Esophagus squamous epithelium (tissue), 5 donors: ENCODE measurements at regions not wholly inside any gene's neighbourhood (a gene's known extent, or its start where the extent isn't known, plus 50 kb on each side); places are given as distances from the start of the nearest gene placed in this dataset.
"Not testable (repeated sequence)": the region's sequence is repeated elsewhere in the genome, so short reads cannot be mapped to it uniquely, and the experiment has no call there.

Source experiments
- DNase-seq: peaks from one replicate; lab custom pipeline; 2025; lab: John Stamatoyannopoulos, UW
- H3K27ac ChIP-seq, 4 donors: fragments of 200-600 bp; sonication (generic); one replicate each; pipeline ENCODE4 v1.5.1; 2016 to 2019; ENCODE audit warnings: mild to moderate bottlenecking in 1 of 4
- H3K27me3 ChIP-seq, 4 donors: fragments of 200-600 bp; sonication (generic); 1 replicate in 3 of 4; 2 replicates in 1 of 4; pipeline versions ENCODE4 v1.5.1 to v1.6.0; 2017 to 2021; ENCODE audit warnings: antibody characterized with exemption in 1 of 4
- H3K36me3 ChIP-seq, 3 donors: fragments of 200-600 bp; sonication (generic); one replicate each; pipeline ENCODE4 v1.5.1; 2016 to 2019
- H3K4me1 ChIP-seq, 3 donors: fragments of 200-600 bp; sonication (generic); one replicate each; pipeline ENCODE4 v1.5.1; 2017 to 2019
- H3K4me3 ChIP-seq, 4 donors: fragments of 200-600 bp; sonication (generic); 1 replicate in 3 of 4; 2 replicates in 1 of 4; pipeline ENCODE4 v1.5.1; 2016 to 2019; ENCODE audit warnings: mild to moderate bottlenecking in 2 of 4, moderate library complexity in 1 of 4
- H3K9me3 ChIP-seq, 3 donors: fragments of 200-600 bp; sonication (generic); one replicate each; pipeline ENCODE4 v1.5.1; 2016 to 2019
- CTCF ChIP-seq, 6 experiments: fragments of 450-650 bp in 4 of 6; fragments of 200-600 bp in 2 of 6; sonication (generic) in 2 of 6; IDR thresholded peaks; one replicate each; pipeline ENCODE4 v1.5.1; 2016 to 2019; ENCODE audit warnings: antibody characterized with exemption in 6 of 6, mild to moderate bottlenecking in 4 of 6, moderate library complexity in 4 of 6
- POLR2A ChIP-seq, 4 donors: fragments of 450-650 bp; IDR thresholded peaks; one replicate each; pipeline ENCODE4 v1.6.1; 2017; ENCODE audit warnings: antibody characterized with exemption in 4 of 4, mild to moderate bottlenecking in 4 of 4, moderate library complexity in 3 of 4
- WGBS, 2 donors: methylation state at CpG; one replicate each; pipeline ENCODE4 v1.1.5; 2018; 5-methylcytosine and 5-hydroxymethylcytosine counted together
- intact Hi-C: fragments of 100-400 bp; cut with DNase I; formaldehyde crosslinking; loops from one replicate; pipeline ENCODE4 v1.15.0; 2022
- donor health status: DM: yes; HTN: yes; CAD: no.

- DNase-seq: no peak
- no peaks in the 10 kb centered on the region for H3K9me3 ChIP-seq
- intact Hi-C loops: no loop called here
- no peaks in the 10 kb centered on the region for H3K36me3 ChIP-seq
- WGBS, 2 donors: 31 to 41% methylated on average over 4 to 5 of the region's 5 CpGs
- no peaks in the 10 kb centered on the region for H3K27me3 ChIP-seq
- no peak overlapping the region for H3K27ac ChIP-seq
- no peak for TF ChIP-seq POLR2A (IDR thresholded peaks at IDR 0.05)
- TF ChIP-seq CTCF (IDR thresholded peaks at IDR 0.05): no peak
- no peak overlapping the region for H3K4me3 ChIP-seq
- H3K4me1 ChIP-seq: no peaks in the 10 kb centered on the region
Observed at GRCh38 chrX:26470941-26471340, 255.0 kb downstream of the MAGEB5 start.

- intact Hi-C loops: no loop called here
- TF ChIP-seq CTCF (IDR thresholded peaks at IDR 0.05): no peak
- no peak for TF ChIP-seq POLR2A (IDR thresholded peaks at IDR 0.05)
Observed at GRCh38 chrX:26466387-26466786, 250.4 kb downstream of the MAGEB5 start.

GRCh38 chrX:26445288-26445687 is 229.3 kb downstream of the MAGEB5 start:
- 73 to 83% methylated on average over 2 of the region's 2 CpGs for WGBS, 2 donors
- H3K9me3 ChIP-seq: no peaks in the 10 kb centered on the region
- DNase-seq: no peak
- TF ChIP-seq CTCF (IDR thresholded peaks at IDR 0.05) (no peak), POLR2A (IDR thresholded peaks at IDR 0.05) (no peak)
- H3K27me3 ChIP-seq: no peaks in the 10 kb centered on the region
- H3K36me3 ChIP-seq: no peaks in the 10 kb centered on the region
- H3K4me3 ChIP-seq: no peak overlapping the region
- no peaks in the 10 kb centered on the region for H3K4me1 ChIP-seq
- H3K27ac ChIP-seq: no peak overlapping the region
- intact Hi-C loops: no loop called here

More at GRCh38 chrX:26466387-26466786, 250.4 kb downstream of the MAGEB5 start:
- Histone ChIP-seq H3K27me3 (no peaks in the 10 kb centered on the region), H3K4me1 (no peaks in the 10 kb centered on the region), H3K36me3 (no peaks in the 10 kb centered on the region), H3K4me3 (no peak overlapping the region), H3K9me3 (no peaks in the 10 kb centered on the region), H3K27ac (no peak overlapping the region)
- DNase-seq: no peak
- WGBS, 2 donors: 74 to 96% methylated on average over 2 to 4 of the region's 4 CpGs

- H3K36me3 ChIP-seq, H3K27ac ChIP-seq, DNase-seq, intact Hi-C loops, H3K4me3 ChIP-seq, H3K9me3 ChIP-seq, H3K4me1 ChIP-seq, H3K27me3 ChIP-seq: not testable (repeated sequence)
- WGBS, 2 donors: 68 to 86% methylated on average over 3 of the region's 3 CpGs
Observed at GRCh38 chrX:26444417-26444816, 228.4 kb downstream of the MAGEB5 start.

GRCh38 chrX:26442340-26442739 is 226.4 kb downstream of the MAGEB5 start:
- TF ChIP-seq POLR2A (IDR thresholded peaks at IDR 0.05) (no peak), CTCF (IDR thresholded peaks at IDR 0.05) (peak in 1 of 6 experiments; percentile 7)
- no peaks in the 10 kb centered on the region for H3K4me1 ChIP-seq
- H3K27me3 ChIP-seq: no peaks in the 10 kb centered on the region
- intact Hi-C loops: no loop called here
- H3K36me3 ChIP-seq: no peaks in the 10 kb centered on the region
- DNase-seq: no peak
- H3K4me3 ChIP-seq: no peak overlapping the region
- WGBS, 2 donors: 38 to 52% methylated on average over 1 of the region's 1 CpG
- H3K9me3 ChIP-seq: no peaks in the 10 kb centered on the region
- H3K27ac ChIP-seq: no peak overlapping the region

- H3K4me3 ChIP-seq: no peak overlapping the region
- WGBS, 2 donors: 61 to 65% methylated on average over 3 of the region's 3 CpGs
- TF ChIP-seq CTCF (IDR thresholded peaks at IDR 0.05) (no peak), POLR2A (IDR thresholded peaks at IDR 0.05) (no peak)
- intact Hi-C loops: no loop called here
- no peaks in the 10 kb centered on the region for H3K27me3 ChIP-seq
- no peak for DNase-seq
- H3K9me3 ChIP-seq: no peaks in the 10 kb centered on the region
- no peak overlapping the region for H3K27ac ChIP-seq
- H3K36me3 ChIP-seq: no peaks in the 10 kb centered on the region
- peaks cover 0 to 4% (median 0%) of the 10 kb centered on the region in 3 donors for H3K4me1 ChIP-seq
Observed at GRCh38 chrX:26414534-26414933, 198.6 kb downstream of the MAGEB5 start.
